Fibroblast of the aortic adventitia (primary cell): ENCODE measurements at regions not wholly inside any gene's neighbourhood (a gene's known extent, or its start where the extent isn't known, plus 50 kb on each side); places are given as distances from the start of the nearest gene placed in this dataset.

Source experiments
- DNase-seq: peaks from one replicate; pipeline ENCODE4 v3.0.0-alpha.2; 2010; ENCODE audit warnings: low read depth
- H3K4me3 ChIP-seq: 2 replicates; pipeline ENCODE4 v1.5.1; 2011; ENCODE audit warnings: low read depth, mild to moderate bottlenecking, control low read depth, low read length, moderate library complexity
- TF ChIP-seq, protein P1 (sequence below): IDR thresholded peaks from 2 replicates; pipeline ENCODE4 v1.5.1; 2011; ENCODE audit warnings: mild to moderate bottlenecking, low read length, control low read depth, inconsistent platforms; ENCODE audit not compliant: insufficient read depth

DNA sequence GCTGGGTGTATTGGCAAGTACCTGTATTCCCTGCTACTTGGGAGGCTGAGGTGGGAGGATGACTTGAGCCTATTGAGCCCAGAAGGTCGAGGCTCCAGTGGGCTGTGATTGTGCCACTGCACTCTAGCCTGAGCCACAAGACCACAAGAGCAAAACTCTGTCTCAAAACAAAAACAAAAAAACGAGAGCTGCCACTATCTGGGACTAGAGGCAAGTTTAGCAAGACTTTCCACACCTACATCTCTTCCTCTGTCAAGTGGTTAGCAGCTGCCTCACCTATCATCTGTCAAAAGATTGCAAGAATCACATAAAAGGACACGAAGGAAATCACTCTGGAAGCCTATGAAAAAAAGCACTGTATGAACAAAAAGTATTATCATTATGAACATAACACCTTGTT lies 55.2 kb upstream of the RIOK3 start:
- no peak overlapping the region for H3K4me3 ChIP-seq
- TF ChIP-seq, protein P1, sequence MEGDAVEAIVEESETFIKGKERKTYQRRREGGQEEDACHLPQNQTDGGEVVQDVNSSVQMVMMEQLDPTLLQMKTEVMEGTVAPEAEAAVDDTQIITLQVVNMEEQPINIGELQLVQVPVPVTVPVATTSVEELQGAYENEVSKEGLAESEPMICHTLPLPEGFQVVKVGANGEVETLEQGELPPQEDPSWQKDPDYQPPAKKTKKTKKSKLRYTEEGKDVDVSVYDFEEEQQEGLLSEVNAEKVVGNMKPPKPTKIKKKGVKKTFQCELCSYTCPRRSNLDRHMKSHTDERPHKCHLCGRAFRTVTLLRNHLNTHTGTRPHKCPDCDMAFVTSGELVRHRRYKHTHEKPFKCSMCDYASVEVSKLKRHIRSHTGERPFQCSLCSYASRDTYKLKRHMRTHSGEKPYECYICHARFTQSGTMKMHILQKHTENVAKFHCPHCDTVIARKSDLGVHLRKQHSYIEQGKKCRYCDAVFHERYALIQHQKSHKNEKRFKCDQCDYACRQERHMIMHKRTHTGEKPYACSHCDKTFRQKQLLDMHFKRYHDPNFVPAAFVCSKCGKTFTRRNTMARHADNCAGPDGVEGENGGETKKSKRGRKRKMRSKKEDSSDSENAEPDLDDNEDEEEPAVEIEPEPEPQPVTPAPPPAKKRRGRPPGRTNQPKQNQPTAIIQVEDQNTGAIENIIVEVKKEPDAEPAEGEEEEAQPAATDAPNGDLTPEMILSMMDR: no peak
- no peak for DNase-seq

DNA sequence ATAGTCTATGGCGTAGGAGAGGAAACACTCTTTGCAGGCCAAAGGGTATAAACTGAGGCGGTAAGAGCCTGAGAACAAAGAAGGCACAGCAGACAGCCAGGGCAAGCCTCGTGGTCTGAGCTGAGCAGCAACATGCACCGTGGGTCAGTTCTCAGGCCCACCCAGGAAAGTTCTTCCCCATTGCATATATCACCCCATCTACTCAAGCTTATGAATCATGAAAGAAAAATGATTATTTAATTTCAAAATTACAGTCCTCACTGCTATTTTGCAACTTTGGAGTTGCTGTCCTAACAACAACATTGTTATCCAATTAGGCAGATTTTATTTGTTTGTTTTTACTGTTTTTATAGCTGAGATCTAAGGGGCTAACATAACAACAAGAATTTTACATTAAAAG lies 54.7 kb upstream of the RIOK3 start:
- no peak for DNase-seq
- H3K4me3 ChIP-seq: no peak overlapping the region
- TF ChIP-seq, protein P1: no peak

DNA sequence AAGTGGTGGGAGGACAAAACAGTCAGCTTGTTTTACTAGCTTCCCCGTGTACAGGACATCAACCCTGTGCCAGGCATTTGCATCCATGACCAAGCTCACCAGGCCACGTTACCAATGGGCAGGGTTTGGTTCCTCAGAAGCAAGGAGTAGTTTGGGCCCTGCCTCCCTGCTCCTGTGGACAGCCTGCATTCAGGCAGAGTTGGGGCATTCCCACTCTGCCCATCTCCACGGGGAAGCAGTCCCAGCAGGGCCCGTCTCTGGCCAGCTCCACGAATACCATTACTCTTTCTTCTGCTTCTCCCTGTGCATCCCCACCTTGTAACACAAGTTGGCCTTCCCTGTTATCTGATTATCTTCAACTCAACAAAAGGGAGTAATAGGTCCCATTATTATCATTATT lies 54.0 kb upstream of the RIOK3 start:
- TF ChIP-seq, protein P1: no peak
- H3K4me3 ChIP-seq: no peak overlapping the region
- DNase-seq: no peak

DNA sequence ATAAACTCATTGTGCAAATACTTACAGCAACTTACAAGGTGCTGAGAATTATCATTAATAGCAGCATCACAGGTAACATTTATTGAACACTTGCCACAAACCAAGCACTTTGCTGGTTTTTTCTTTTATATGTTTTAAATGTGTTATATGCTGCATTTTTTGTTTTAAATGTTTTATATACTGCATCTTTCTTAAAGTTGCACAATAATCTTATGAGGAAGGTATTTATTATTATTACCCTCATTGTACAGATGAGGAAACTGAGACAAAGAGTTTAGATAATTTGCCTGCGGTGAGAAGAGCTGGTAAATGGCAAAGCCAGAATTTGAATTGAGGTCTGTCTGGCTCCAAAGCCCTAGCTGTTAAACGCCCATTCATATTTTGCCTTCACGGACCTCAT lies 52.2 kb upstream of the RIOK3 start:
- no peak for DNase-seq
- TF ChIP-seq, protein P1: no peak
- no peak overlapping the region for H3K4me3 ChIP-seq

DNA sequence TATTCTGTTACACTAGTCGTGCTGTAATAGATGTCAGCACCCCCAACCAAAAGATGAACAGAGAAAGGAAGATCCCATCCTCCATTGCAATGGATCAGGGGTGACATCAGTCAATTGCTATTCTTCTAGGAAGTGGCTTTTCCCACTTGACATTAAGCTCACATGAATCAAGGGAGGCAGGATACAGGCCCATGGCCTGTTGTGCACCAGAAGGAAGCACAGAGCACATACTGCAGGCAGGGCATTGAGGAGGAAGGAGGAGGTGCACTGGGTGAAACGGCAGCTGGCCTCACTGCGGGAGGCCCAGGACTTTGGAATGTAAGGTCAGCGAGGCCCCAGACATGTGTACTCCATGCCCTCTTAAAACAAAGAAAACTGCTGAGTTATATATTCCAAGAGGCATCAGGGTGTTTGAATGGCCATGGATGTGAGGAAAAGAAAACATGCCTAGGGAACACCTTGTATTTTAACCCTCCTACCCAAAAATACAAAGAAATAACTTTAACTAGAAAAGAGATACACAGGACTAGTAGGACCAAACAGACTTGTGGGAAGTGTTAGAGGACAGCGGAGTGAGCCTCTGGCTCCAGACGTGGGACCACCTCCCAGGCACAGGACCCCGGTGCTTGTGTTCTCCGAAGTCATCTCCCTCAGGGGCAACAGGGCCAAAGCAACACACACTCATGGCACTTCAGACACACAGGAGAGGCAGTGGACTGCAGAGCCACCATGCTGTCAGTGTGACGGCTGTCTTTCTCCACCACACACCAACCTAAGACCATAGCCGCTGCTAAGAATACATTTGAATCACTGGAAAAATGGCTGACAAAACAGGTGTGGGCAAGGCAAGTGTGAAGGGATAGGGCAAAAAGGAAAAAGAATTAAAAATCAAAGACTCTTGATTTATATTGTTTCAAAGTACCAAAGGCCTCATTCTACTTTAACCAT lies 51.4 kb upstream of the RIOK3 start:
- DNase-seq: no peak
- no peak overlapping the region for H3K4me3 ChIP-seq
- TF ChIP-seq, protein P1: no peak
